ENCODE measurements at regions not wholly inside any gene's neighbourhood (a gene's known extent, or its start where the extent isn't known, plus 50 kb on each side); places are given as distances from the start of the nearest gene placed in this dataset.
A peak's percentile ranks its signal among the peaks of the same experiment; 100 is the strongest.

DNA sequence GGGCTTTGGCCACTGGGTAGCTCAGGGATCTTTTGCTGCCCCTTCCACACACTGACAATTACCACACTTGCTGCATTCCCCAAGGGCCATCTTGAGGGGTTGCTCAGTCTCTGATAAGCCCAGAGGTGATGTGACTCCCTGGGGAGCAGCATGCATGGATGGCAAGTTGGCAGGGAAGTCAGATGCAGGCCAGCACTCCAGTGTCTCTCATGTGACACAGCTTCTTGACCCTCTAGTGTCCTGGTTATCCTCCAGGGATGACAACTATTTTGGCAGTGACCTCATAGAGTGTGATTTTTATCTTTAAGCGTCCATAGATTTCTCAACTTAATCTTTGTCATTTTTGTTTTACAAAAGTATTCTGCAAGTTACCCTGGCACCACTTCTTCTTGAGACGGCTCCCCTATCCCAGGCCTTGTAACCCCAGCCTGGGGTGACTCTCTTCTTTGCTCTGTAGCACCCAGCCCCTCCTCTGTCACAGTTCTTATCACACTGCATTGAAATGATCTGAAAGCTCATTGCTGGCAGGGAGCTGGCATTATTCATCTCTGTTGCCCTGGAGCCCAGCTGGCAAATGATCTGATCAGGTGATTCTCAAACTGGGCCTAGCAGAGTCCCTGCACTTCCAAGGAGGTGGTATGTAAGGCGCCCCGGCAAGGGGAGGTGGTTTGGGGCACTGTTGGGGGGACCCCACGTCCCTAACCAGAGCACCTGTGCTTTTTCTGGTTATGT lies 72.6 kb downstream of the TENT5C start:
- no peaks in the 10 kb centered on the region for H3K36me3 Mint-ChIP-seq (ENCODE audit: low read depth)
- H3K27me3 Mint-ChIP-seq = no peaks in the 10 kb centered on the region
- ATAC-seq (no peak), DNase-seq (no peak)
- H3K4me3 Mint-ChIP-seq = no peak overlapping the region
- H3K4me1 Mint-ChIP-seq = peaks cover 10% of the 10 kb centered on the region
- no peaks in the 10 kb centered on the region for H3K9me3 ChIP-seq (ENCODE audit: control insufficient read depth, low read length, poor library complexity, severe bottlenecking)
- H3K27ac Mint-ChIP-seq = peak overlapping the region; percentile 72

DNA sequence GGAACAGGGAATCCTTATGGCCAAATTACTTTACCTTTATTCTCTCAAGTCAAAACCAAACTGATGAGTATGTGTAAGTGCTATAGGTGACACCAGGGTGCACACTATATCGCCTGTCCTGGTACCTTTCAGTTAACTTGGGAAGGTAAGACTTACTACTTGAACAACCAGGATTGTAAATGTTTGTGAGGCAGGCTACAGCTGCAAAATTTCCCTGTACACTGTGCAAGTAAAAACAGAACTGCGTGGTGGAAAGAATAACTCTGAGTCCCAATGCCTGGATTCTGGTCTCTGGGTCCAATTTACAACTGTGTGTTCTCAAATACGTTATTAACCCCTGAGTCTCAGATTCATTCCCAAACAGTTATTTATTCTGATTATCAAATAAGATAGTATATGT lies 73.5 kb downstream of the TENT5C start:
- no peak overlapping the region for H3K4me3 Mint-ChIP-seq
- no peaks in the 10 kb centered on the region for H3K9me3 ChIP-seq (ENCODE audit: control insufficient read depth, low read length, poor library complexity, severe bottlenecking)
- no peaks in the 10 kb centered on the region for H3K27me3 Mint-ChIP-seq
- ATAC-seq = no peak
- H3K36me3 Mint-ChIP-seq (ENCODE audit: low read depth) = no peaks in the 10 kb centered on the region
- H3K4me1 Mint-ChIP-seq = peaks cover 6% of the 10 kb centered on the region
- DNase-seq = no peak
- no peak overlapping the region for H3K27ac Mint-ChIP-seq

DNA sequence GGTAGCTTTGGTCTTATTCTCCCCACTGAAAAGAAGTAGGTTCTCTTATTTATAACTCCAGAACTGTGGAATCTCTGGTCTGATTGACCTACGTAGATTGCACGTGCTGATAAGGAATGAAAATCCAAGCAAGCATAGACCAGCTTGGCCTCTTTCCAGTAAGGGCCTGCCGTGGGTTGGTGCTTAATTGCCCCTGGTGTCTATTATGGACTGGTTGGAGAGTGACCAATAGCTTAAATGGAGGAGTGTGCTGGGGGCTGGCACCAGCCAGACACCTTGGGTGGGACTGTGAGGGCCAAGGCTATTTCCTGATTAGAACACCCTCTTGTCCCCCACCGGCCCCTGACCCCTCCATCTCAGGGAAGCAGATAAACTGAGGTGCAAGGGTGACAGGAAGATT lies 74.0 kb downstream of the TENT5C start:
- Mint-ChIP-seq H3K36me3 (ENCODE audit: low read depth) (no peaks in the 10 kb centered on the region), H3K4me3 (no peak overlapping the region), H3K27ac (no peak overlapping the region), H3K27me3 (peaks cover 3% of the 10 kb centered on the region), H3K4me1 (peaks cover 2% of the 10 kb centered on the region)
- ATAC-seq = no peak
- no peak for DNase-seq
- no peaks in the 10 kb centered on the region for H3K9me3 ChIP-seq (ENCODE audit: control insufficient read depth, low read length, poor library complexity, severe bottlenecking)

DNA sequence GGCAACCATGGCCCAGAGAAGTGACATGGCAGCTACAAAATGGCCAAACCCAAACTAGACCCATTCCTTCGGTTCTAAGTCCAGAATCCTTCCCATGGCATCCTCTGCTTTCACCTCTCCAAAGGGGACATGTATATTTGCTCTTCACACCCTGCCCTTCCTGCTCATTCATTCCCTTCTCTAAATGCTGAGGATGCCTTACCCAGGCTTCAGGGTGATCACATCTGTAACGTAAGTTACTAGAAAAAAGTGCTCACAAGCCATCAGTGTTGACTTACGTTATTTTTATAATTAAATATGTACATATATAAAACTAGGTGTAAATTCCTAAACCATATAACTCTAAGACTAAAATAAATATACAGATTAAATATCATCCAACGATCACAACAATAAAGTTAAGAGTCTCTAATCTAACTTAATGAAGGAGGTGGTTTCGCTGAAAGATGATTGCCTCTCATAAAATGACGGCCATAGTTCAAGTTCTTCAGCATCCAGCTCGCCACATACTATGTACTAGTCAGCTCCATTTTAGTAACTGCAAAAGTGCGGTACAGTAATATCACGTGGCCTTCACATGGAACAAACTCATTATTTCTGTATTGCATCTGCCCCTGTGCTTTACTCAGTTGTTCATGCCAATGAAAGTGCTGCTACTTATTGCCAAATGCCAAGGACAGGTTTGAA lies 74.6 kb downstream of the TENT5C start:
- H3K9me3 ChIP-seq (ENCODE audit: control insufficient read depth, low read length, poor library complexity, severe bottlenecking) = no peaks in the 10 kb centered on the region

DNA sequence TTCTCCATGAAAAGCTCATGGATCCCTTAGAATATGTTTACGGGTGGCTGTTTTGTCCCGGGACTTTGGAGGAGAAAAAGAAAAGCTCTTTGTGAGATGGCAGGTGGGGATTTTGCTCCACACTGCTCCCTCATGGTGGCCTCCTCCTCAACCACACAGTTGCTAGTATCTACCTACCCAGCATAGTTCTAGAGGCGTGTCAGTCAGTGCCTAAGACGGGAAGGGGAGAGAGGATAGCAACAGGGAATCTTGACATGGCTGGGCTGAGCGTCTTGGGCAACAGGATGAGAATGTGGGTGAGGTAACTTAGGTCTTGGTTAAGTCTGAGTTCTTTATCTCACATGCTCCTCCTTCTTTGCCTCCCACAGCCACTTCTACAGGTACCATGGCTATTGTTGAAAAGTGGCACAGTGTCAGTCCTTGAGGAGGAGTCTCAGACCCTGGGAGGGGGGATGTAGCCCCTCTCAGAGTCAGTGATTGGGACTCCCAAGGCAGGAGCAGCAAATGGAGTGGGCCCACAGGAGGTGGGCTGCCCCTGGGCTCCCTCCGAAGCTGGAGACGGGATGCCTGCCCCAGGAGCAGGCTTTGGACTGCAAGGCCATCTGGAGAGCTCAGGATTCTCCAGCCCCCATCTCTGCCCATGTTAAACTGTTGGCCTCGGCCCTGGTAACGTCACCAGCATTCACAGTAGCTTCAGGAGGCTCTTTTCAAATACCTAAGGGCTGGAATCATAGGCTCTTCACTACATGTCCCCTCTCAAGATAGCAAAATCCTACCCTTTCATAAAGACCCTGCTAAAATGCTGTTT lies 75.4 kb downstream of the TENT5C start:
- no peak for ATAC-seq
- no peak for DNase-seq
- H3K4me3 Mint-ChIP-seq = no peak overlapping the region
- no peaks in the 10 kb centered on the region for H3K36me3 Mint-ChIP-seq (ENCODE audit: low read depth)
- H3K27ac Mint-ChIP-seq = no peak overlapping the region
- no peaks in the 10 kb centered on the region for H3K9me3 ChIP-seq (ENCODE audit: control insufficient read depth, low read length, poor library complexity, severe bottlenecking)
- H3K4me1 Mint-ChIP-seq = peaks cover 2% of the 10 kb centered on the region
- H3K27me3 Mint-ChIP-seq = peaks cover 14% of the 10 kb centered on the region

More for the DNA sequence above, 74.6 kb downstream of the TENT5C start:
- ATAC-seq (no peak), DNase-seq (no peak)
- H3K4me1 Mint-ChIP-seq = peaks cover 2% of the 10 kb centered on the region
- H3K27ac Mint-ChIP-seq = no peak overlapping the region
- no peaks in the 10 kb centered on the region for H3K36me3 Mint-ChIP-seq (ENCODE audit: low read depth)
- H3K4me3 Mint-ChIP-seq = no peak overlapping the region
- peaks cover 8% of the 10 kb centered on the region for H3K27me3 Mint-ChIP-seq

DNA sequence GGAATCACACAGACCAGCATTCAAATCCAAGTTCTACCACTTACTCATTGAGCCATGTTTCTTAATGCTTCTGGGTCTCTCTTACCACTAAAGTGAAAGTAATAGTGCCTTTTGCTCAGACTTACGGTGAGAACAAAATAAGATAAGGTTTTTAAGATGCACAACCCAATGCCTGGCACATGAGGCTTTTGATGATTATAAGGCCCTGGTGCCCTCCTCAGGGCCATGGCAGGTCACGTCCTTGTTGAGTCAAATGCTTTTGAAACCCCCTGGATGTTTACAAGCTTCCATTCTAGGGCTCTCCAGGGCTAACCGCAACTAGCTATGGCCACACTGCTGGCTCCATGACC lies 76.0 kb downstream of the TENT5C start:
- Mint-ChIP-seq H3K4me3 (no peak overlapping the region), H3K36me3 (ENCODE audit: low read depth) (no peaks in the 10 kb centered on the region), H3K27ac (no peak overlapping the region), H3K27me3 (peaks cover 14% of the 10 kb centered on the region), H3K4me1 (peaks cover 2% of the 10 kb centered on the region)
- DNase-seq (no peak), ATAC-seq (no peak)
- no peaks in the 10 kb centered on the region for H3K9me3 ChIP-seq (ENCODE audit: control insufficient read depth, low read length, poor library complexity, severe bottlenecking)

- Mint-ChIP-seq H3K36me3 (ENCODE audit: low read depth) (no peaks in the 10 kb centered on the region), H3K4me3 (no peak overlapping the region), H3K27ac (no peak overlapping the region), H3K4me1 (peaks cover 2% of the 10 kb centered on the region), H3K27me3 (peaks cover 16% of the 10 kb centered on the region)
- DNase-seq (no peak), ATAC-seq (no peak)
- H3K9me3 ChIP-seq (ENCODE audit: control insufficient read depth, low read length, poor library complexity, severe bottlenecking) = no peaks in the 10 kb centered on the region
Observed at GRCh38 chr1:117682372-117682771, 76.5 kb downstream of the TENT5C start.

DNA sequence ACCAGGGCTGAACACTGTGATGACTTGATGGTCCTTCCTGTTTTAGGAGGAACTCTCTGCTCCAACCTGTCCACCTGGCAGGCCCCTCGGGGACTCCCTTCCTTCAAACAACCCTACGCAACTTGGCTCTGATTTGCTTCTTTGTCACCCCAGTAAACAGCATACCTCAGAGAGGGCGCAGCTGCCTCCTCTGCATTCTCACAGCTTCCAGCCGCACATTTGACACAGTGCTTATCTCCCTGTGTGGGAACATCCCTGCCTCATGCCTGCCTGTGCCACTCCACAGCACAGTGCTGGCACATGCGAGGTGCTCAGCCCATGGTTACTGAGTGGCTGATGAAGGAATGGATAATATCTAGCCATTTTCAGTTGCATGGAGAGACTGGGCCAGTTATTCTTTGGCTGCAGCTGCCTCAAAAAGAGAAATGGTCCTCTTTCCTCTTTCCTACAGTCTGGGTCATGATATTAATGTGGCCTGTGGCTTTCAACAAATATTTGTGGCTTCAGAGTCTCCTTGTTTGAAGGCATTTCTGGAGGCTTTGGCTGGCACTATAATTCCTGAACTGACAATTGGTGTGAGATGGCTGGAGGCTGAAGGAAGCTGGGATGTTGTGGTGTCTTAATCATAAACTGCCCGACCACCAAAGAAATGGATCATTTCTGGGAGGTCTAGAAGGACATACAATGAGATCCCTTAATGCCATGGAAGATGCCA lies 77.9 kb downstream of the TENT5C start:
- peaks cover 22% of the 10 kb centered on the region for H3K27me3 Mint-ChIP-seq
- DNase-seq = no peak
- H3K36me3 Mint-ChIP-seq (ENCODE audit: low read depth) = no peaks in the 10 kb centered on the region
- ATAC-seq = no peak
- H3K9me3 ChIP-seq (ENCODE audit: control insufficient read depth, low read length, poor library complexity, severe bottlenecking) = no peaks in the 10 kb centered on the region
- no peak overlapping the region for H3K27ac Mint-ChIP-seq
- no peak overlapping the region for H3K4me3 Mint-ChIP-seq
- H3K4me1 Mint-ChIP-seq = peaks cover 2% of the 10 kb centered on the region

GRCh38 chr1:117685936-117686806 lies 80.3 kb downstream of the TENT5C start:
- H3K9me3 ChIP-seq (ENCODE audit: control insufficient read depth, low read length, poor library complexity, severe bottlenecking) = no peaks in the 10 kb centered on the region
- Mint-ChIP-seq H3K27me3 (peaks cover 34% of the 10 kb centered on the region), H3K4me1 (peaks cover 2% of the 10 kb centered on the region), H3K36me3 (ENCODE audit: low read depth) (no peaks in the 10 kb centered on the region), H3K27ac (no peak overlapping the region), H3K4me3 (no peak overlapping the region)
- no peak for DNase-seq
- peak; percentile 49 for ATAC-seq

DNA sequence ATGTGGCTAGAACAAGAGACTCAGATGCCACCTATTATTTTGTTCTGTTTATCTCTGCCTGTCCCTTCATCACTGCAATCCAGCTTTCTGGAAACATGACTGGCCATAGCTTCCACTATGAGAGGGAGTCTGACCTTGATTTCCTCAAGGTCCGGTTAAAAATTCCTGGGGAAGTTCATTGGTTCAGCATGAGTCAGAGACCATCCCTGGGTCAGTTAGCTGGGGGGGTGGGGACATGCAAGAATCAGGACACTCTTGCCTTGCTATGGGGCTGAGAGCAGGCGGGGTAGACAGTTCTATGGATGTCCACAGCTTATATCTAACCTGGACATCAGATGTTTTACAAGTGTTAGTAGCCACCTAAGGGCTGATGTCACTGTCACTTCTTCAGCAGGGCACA lies 81.1 kb downstream of the TENT5C start:
- Mint-ChIP-seq H3K4me1 (no peaks in the 10 kb centered on the region), H3K4me3 (no peak overlapping the region), H3K27ac (no peak overlapping the region), H3K27me3 (peaks cover 34% of the 10 kb centered on the region), H3K36me3 (ENCODE audit: low read depth) (no peaks in the 10 kb centered on the region)
- DNase-seq (no peak), ATAC-seq (no peak)
- no peaks in the 10 kb centered on the region for H3K9me3 ChIP-seq (ENCODE audit: control insufficient read depth, low read length, poor library complexity, severe bottlenecking)

- no peaks in the 10 kb centered on the region for H3K9me3 ChIP-seq (ENCODE audit: control insufficient read depth, low read length, poor library complexity, severe bottlenecking)
- Mint-ChIP-seq H3K27me3 (peaks cover 33% of the 10 kb centered on the region), H3K36me3 (ENCODE audit: low read depth) (no peaks in the 10 kb centered on the region), H3K4me3 (no peak overlapping the region), H3K4me1 (peaks cover 4% of the 10 kb centered on the region), H3K27ac (no peak overlapping the region)
- no peak for ATAC-seq
- DNase-seq = no peak
Observed at GRCh38 chr1:117689997-117690625, 84.3 kb downstream of the TENT5C start.

GRCh38 chr1:117691942-117692341 lies 86.1 kb downstream of the TENT5C start:
- H3K4me3 Mint-ChIP-seq = no peak overlapping the region
- no peak overlapping the region for H3K27ac Mint-ChIP-seq
- peaks cover 30% of the 10 kb centered on the region for H3K27me3 Mint-ChIP-seq
- DNase-seq (no peak), ATAC-seq (no peak)
- H3K9me3 ChIP-seq (ENCODE audit: control insufficient read depth, low read length, poor library complexity, severe bottlenecking) = no peaks in the 10 kb centered on the region
- no peaks in the 10 kb centered on the region for H3K36me3 Mint-ChIP-seq (ENCODE audit: low read depth)
- peaks cover 4% of the 10 kb centered on the region for H3K4me1 Mint-ChIP-seq

Measured in T-helper 17 cell (primary cell).